ENCODE measurements at regions not wholly inside any gene's neighbourhood (a gene's known extent, or its start where the extent isn't known, plus 50 kb on each side); places are given as distances from the start of the nearest gene placed in this dataset.

- Histone ChIP-seq H3K4me3 (replicated peaks in 1 of 3; ENCODE audit: insufficient read depth in 1 of 3, low read depth in 1 of 3, low read length in 3 of 3) (no peak overlapping the region), H2AFZ (ENCODE audit: low read depth, low read length) (no peak overlapping the region), H3K9ac (replicated peaks; ENCODE audit: extremely low read depth, insufficient read depth, low read length) (no peak overlapping the region), H3K27me3 (ENCODE audit: control insufficient read depth in 2 of 2, insufficient read depth in 2 of 2, low read length in 2 of 2) (peaks cover 6 to 10% of the 10 kb centered on the region in 2 experiments), H3K4me2 (ENCODE audit: insufficient read depth, low read length) (no peak overlapping the region), H3K9me1 (replicated peaks; ENCODE audit: control insufficient read depth, extremely low read depth, insufficient read depth, low read length) (no peaks in the 10 kb centered on the region), H3K27ac (ENCODE audit: insufficient read depth, low read depth, low read length) (no peak overlapping the region), H3K36me3 (ENCODE audit: control insufficient read depth in 2 of 2, extremely low read depth in 1 of 2, insufficient read depth in 2 of 2, low read length in 2 of 2) (no peaks in the 10 kb centered on the region), H3K79me2 (ENCODE audit: control insufficient read depth, insufficient read depth, low read length) (no peaks in the 10 kb centered on the region), H4K20me1 (replicated peaks; ENCODE audit: control insufficient read depth, extremely low read depth, insufficient read depth, low read length) (no peaks in the 10 kb centered on the region), H3K4me1 (ENCODE audit: control insufficient read depth, extremely low read depth, insufficient read depth, low read length) (no peaks in the 10 kb centered on the region), H3K9me3 (replicated peaks; ENCODE audit: control insufficient read depth, insufficient read depth, low read length) (no peaks in the 10 kb centered on the region)
- TF ChIP-seq MAX (IDR thresholded peaks at IDR 0.05; ENCODE audit: insufficient read depth, insufficient read length) (no peak), CTCF (IDR thresholded peaks at IDR 0.05; ENCODE audit: extremely low read depth in 1 of 2, insufficient read depth in 1 of 2, low read depth in 1 of 2, low read length in 2 of 2) (no peak), MYC (IDR thresholded peaks at IDR 0.05; ENCODE audit: low read depth, low read length) (no peak), GATA2 (IDR thresholded peaks at IDR 0.05; ENCODE audit: insufficient read depth, insufficient read length, low read depth, low read length) (no peak), FOS (IDR thresholded peaks at IDR 0.05; ENCODE audit: borderline replicate concordance, insufficient read depth, low read length) (no peak), POLR2AphosphoS5 (IDR thresholded peaks at IDR 0.05; ENCODE audit: insufficient read depth, low read depth, low read length) (no peak), EZH2 (IDR thresholded peaks at IDR 0.05; ENCODE audit: borderline replicate concordance, low read depth, low read length, severe bottlenecking) (no peak), JUN (IDR thresholded peaks at IDR 0.05; ENCODE audit: borderline replicate concordance, insufficient read depth, insufficient read length, low read depth) (no peak), POLR2A (IDR thresholded peaks at IDR 0.05; ENCODE audit: low read depth, low read length) (no peak)
- ChIA-PET CTCF (no interaction called here), POLR2A (no interaction called here)
- intact Hi-C loops (cut with micrococcal nuclease) (no loop called here), dilution Hi-C loops (cut with MboI; ENCODE audit: extremely low pct_ligation_motif_present, low sequenced_read_pairs) (no loop called here)
- no TSS peak for BruUV-seq (replicated peaks)
- no peak for DNase-seq (ENCODE audit: low read depth, low spot score)
- no peak for FAIRE-seq
Observed at GRCh38 chr1:22388671-22389450, 62.8 kb upstream of the ZBTB40 start.

Data from endothelial cell of umbilical vein (primary cell).